Endothelial cell of umbilical vein (primary cell): ENCODE measurements at regions not wholly inside any gene's neighbourhood (a gene's known extent, or its start where the extent isn't known, plus 50 kb on each side); places are given as distances from the start of the nearest gene placed in this dataset.

Experiments used
- BruUV-seq: library from RNA; stranded (reverse); fragments of 400-500 nt; replicated peaks from 2 replicates; lab custom pipeline; 2021; lab: Mats Ljungman, UMichigan
- CTCF ChIA-PET: fragments of 300-600, 350-600 bp; sonication (Branson Sonifier 250); formaldehyde crosslinking; loops from one replicate; lab custom pipeline; 2021; ENCODE audit warnings: antibody characterized with exemption, inconsistent platforms; lab: Charles Lee
- POLR2A ChIA-PET: fragments of 300-600, 350-600 bp; sonication (Branson Sonifier 250); formaldehyde crosslinking; loops from one replicate; lab custom pipeline; 2021; ENCODE audit warnings: antibody characterized with exemption, inconsistent platforms; lab: Charles Lee
- DNase-seq: peaks from one replicate; pipeline ENCODE4 v3.0.0-alpha.2; 2011; ENCODE audit warnings: low read depth, low spot score
- FAIRE-seq: peaks from 2 replicates; lab custom pipeline; 2011; peaks lifted over from hg19 to GRCh38; lab: Jason Lieb, UNC
- H2AFZ ChIP-seq: 2 replicates; pipeline ENCODE4 v1.6.0; 2012; ENCODE audit warnings: low read depth, low read length, control low read depth, inconsistent platforms
- H3K27ac ChIP-seq: 2 replicates; pipeline ENCODE4 v1.5.1; 2011; ENCODE audit warnings: low read depth, mild to moderate bottlenecking, control low read depth, low read length, moderate library complexity; ENCODE audit not compliant: insufficient read depth
- H3K27me3 ChIP-seq, 2 experiments: 2 replicates each; pipeline versions ENCODE4 v1.6.0 to v1.6.1; 2011; ENCODE audit warnings: low read length in 2 of 2, mixed read lengths in 1 of 2; ENCODE audit not compliant: control insufficient read depth in 2 of 2, insufficient read depth in 2 of 2
- H3K36me3 ChIP-seq, 2 experiments: 2 replicates in 1 of 2; 3 replicates in 1 of 2; pipeline ENCODE4 v1.5.1; 2011; ENCODE audit warnings: low read length in 2 of 2, mild to moderate bottlenecking in 1 of 2, moderate library complexity in 1 of 2; ENCODE audit not compliant: control insufficient read depth in 2 of 2, insufficient read depth in 2 of 2; ENCODE audit errors: extremely low read depth in 1 of 2
- H3K4me1 ChIP-seq: 3 replicates; pipeline ENCODE4 v1.5.1; 2011; ENCODE audit warnings: mild to moderate bottlenecking, low read length; ENCODE audit not compliant: control insufficient read depth, insufficient read depth; ENCODE audit errors: extremely low read depth
- H3K4me2 ChIP-seq: 2 replicates; pipeline ENCODE4 v1.6.1; 2011; ENCODE audit warnings: low read length, control low read depth, mixed read lengths; ENCODE audit not compliant: insufficient read depth
- H3K4me3 ChIP-seq, 3 experiments: fragments of 200-600 bp in 1 of 3; sonication (generic), shearing (Covaris generic) in 1 of 3; replicated peaks in 1 of 3; 2 replicates each; pipeline ENCODE4 v1.5.1; 2011 to 2016; ENCODE audit warnings: control low read depth in 3 of 3, low read length in 3 of 3, mild to moderate bottlenecking in 2 of 3, inconsistent platforms in 1 of 3, low read depth in 1 of 3, moderate library complexity in 1 of 3; ENCODE audit not compliant: insufficient read depth in 1 of 3
- H3K79me2 ChIP-seq: 2 replicates; pipeline ENCODE4 v1.6.0; 2012; ENCODE audit warnings: low read length, inconsistent platforms; ENCODE audit not compliant: control insufficient read depth, insufficient read depth
- H3K9ac ChIP-seq: replicated peaks from 2 replicates; pipeline ENCODE3; 2011; ENCODE audit warnings: low read length, control low read depth; ENCODE audit not compliant: insufficient read depth; ENCODE audit errors: extremely low read depth
- H3K9me1 ChIP-seq: replicated peaks from 3 replicates; pipeline ENCODE4 v1.6.0; 2011; ENCODE audit warnings: mild to moderate bottlenecking, low read length; ENCODE audit not compliant: control insufficient read depth, insufficient read depth; ENCODE audit errors: extremely low read depth
- H3K9me3 ChIP-seq: replicated peaks from 2 replicates; pipeline ENCODE4 v1.5.1; 2012; ENCODE audit warnings: low read length, inconsistent platforms; ENCODE audit not compliant: control insufficient read depth, insufficient read depth
- H4K20me1 ChIP-seq: replicated peaks from 2 replicates; pipeline ENCODE3; 2011; ENCODE audit warnings: mild to moderate bottlenecking, low read length; ENCODE audit not compliant: control insufficient read depth, insufficient read depth; ENCODE audit errors: extremely low read depth
- CTCF ChIP-seq, 2 donors: IDR thresholded peaks; 1 replicate in 1 of 2; 2 replicates in 1 of 2; pipeline ENCODE4 v1.5.1; 2011; ENCODE audit warnings: low read length in 2 of 2, mild to moderate bottlenecking in 2 of 2, moderate library complexity in 2 of 2, control low read depth in 1 of 2, inconsistent platforms in 1 of 2, low read depth in 1 of 2; ENCODE audit not compliant: insufficient read depth in 1 of 2; ENCODE audit errors: extremely low read depth in 1 of 2
- EZH2 ChIP-seq: IDR thresholded peaks from 2 replicates; pipeline ENCODE4 v1.6.1; 2012; ENCODE audit warnings: borderline replicate concordance, low read depth, mild to moderate bottlenecking, moderate library complexity, low read length, inconsistent platforms; ENCODE audit not compliant: severe bottlenecking
- FOS ChIP-seq: IDR thresholded peaks from 2 replicates; pipeline ENCODE4 v1.6.1; 2011; ENCODE audit warnings: mild to moderate bottlenecking, low read length, moderate library complexity, borderline replicate concordance; ENCODE audit not compliant: insufficient read depth
- GATA2 ChIP-seq: IDR thresholded peaks from 2 replicates; pipeline ENCODE4 v1.7.0; 2011; ENCODE audit warnings: low read depth, mild to moderate bottlenecking, moderate library complexity, mixed read lengths, low read length; ENCODE audit not compliant: insufficient read length, insufficient read depth
- JUN ChIP-seq: IDR thresholded peaks from 2 replicates; pipeline ENCODE4 v1.6.1; 2011; ENCODE audit warnings: borderline replicate concordance, low read depth; ENCODE audit not compliant: insufficient read length, insufficient read depth
- MAX ChIP-seq: IDR thresholded peaks from 2 replicates; pipeline ENCODE4 v1.6.1; 2011; ENCODE audit not compliant: insufficient read depth, insufficient read length
- MYC ChIP-seq: IDR thresholded peaks from one replicate; pipeline ENCODE4 v1.6.1; 2011; ENCODE audit warnings: mild to moderate bottlenecking, low read depth, low read length
- POLR2A ChIP-seq: IDR thresholded peaks from 2 replicates; pipeline ENCODE4 v1.6.1; 2012; ENCODE audit warnings: low read depth, mild to moderate bottlenecking, control low read depth, low read length
- POLR2AphosphoS5 ChIP-seq: IDR thresholded peaks from 2 replicates; pipeline ENCODE4 v1.6.1; 2012; ENCODE audit warnings: low read depth, mild to moderate bottlenecking, control low read depth, low read length, moderate library complexity; ENCODE audit not compliant: insufficient read depth
- dilution Hi-C: fragments of 300-500 bp; cut with MboI; formaldehyde crosslinking; loops from one replicate; pipeline ENCODE4 v1.15.0; 2019; ENCODE audit warnings: low sequenced_read_pairs; ENCODE audit not compliant: extremely low pct_ligation_motif_present
- intact Hi-C: fragments of 100-400 bp; cut with micrococcal nuclease; formaldehyde crosslinking; loops from one replicate; pipeline ENCODE4 v1.10.0; 2022

GRCh38 chr13:80029170-80029569, 311.8 kb downstream of the SPRY2 start:
- H3K79me2 ChIP-seq: no peaks in the 10 kb centered on the region
- BruUV-seq: no TSS peak
- intact Hi-C loops: no loop called here
- FAIRE-seq (no peak), DNase-seq (no peak)
- dilution Hi-C loops: loop anchor here (25.0 kb wide), 1 partner anchor 308 kb away; the partner anchor contains the start of gene SPRY2
- ChIA-PET CTCF (no interaction called here), POLR2A (no interaction called here)
- H3K4me1 ChIP-seq: no peaks in the 10 kb centered on the region
- H3K9me1 ChIP-seq: no peaks in the 10 kb centered on the region
- no peak overlapping the region for H2AFZ ChIP-seq
- no peak overlapping the region for H3K4me3 ChIP-seq
- H4K20me1 ChIP-seq: no peaks in the 10 kb centered on the region
- no peaks in the 10 kb centered on the region for H3K9me3 ChIP-seq
- H3K4me2 ChIP-seq: no peak overlapping the region
- TF ChIP-seq MYC: no peak
- TF ChIP-seq POLR2A: no peak
- TF ChIP-seq GATA2: no peak
- TF ChIP-seq JUN: no peak
- no peak for TF ChIP-seq FOS
- TF ChIP-seq POLR2AphosphoS5: no peak
- no peak for TF ChIP-seq MAX
- no peak overlapping the region for H3K9ac ChIP-seq
- H3K36me3 ChIP-seq: no peaks in the 10 kb centered on the region
- no peak overlapping the region for H3K27ac ChIP-seq
- H3K27me3 ChIP-seq: no peaks in the 10 kb centered on the region

- no TSS peak for BruUV-seq
- Histone ChIP-seq H3K9me3 (no peaks in the 10 kb centered on the region), H3K36me3 (no peaks in the 10 kb centered on the region), H4K20me1 (no peaks in the 10 kb centered on the region), H3K9ac (no peak overlapping the region), H3K27me3 (no peaks in the 10 kb centered on the region), H3K4me3 (no peak overlapping the region), H3K79me2 (no peaks in the 10 kb centered on the region), H3K9me1 (no peaks in the 10 kb centered on the region), H2AFZ (no peak overlapping the region), H3K4me1 (no peaks in the 10 kb centered on the region), H3K4me2 (no peak overlapping the region), H3K27ac (no peak overlapping the region)
- DNase-seq (no peak), FAIRE-seq (no peak)
- ChIA-PET CTCF (no interaction called here), POLR2A (no interaction called here)
- TF ChIP-seq CTCF (IDR thresholded peaks at IDR 0.05; ENCODE audit: extremely low read depth in 1 of 2, insufficient read depth in 1 of 2, low read depth in 1 of 2, low read length in 2 of 2) (no peak), GATA2 (no peak), POLR2AphosphoS5 (no peak), MAX (no peak), JUN (no peak), MYC (no peak), POLR2A (no peak), FOS (no peak), EZH2 (no peak)
- intact Hi-C loops (no loop called here), dilution Hi-C loops (no loop called here)
These were observed 318.8 kb downstream of the SPRY2 start for GRCh38 chr13:80022146-80022545.
